Brain microvascular endothelial cell (primary cell): ENCODE measurements at regions not wholly inside any gene's neighbourhood (a gene's known extent, or its start where the extent isn't known, plus 50 kb on each side); places are given as distances from the start of the nearest gene placed in this dataset.

Source experiments
- DNase-seq: peaks from one replicate; pipeline ENCODE4 v3.0.0-alpha.2; 2020
- H3K27ac ChIP-seq: fragments of 250-450 bp; sonication (Bioruptor Pico); 2 replicates; pipeline ENCODE4 v1.5.1; 2020; ENCODE audit warnings: mild to moderate bottlenecking, moderate library complexity
- H3K27me3 ChIP-seq: fragments of 250-450 bp; sonication (Bioruptor Pico); replicated peaks from 2 replicates; pipeline ENCODE4 v1.5.1; 2020; ENCODE audit warnings: mild to moderate bottlenecking
- H3K36me3 ChIP-seq: fragments of 250-450 bp; sonication (Bioruptor Pico); replicated peaks from 2 replicates; pipeline ENCODE4 v1.5.1; 2020; ENCODE audit warnings: mild to moderate bottlenecking
- H3K4me3 ChIP-seq: 2 replicates; pipeline ENCODE4 v1.5.1; 2011; ENCODE audit warnings: low read depth, mild to moderate bottlenecking, control low read depth, low read length, moderate library complexity
- in situ Hi-C: cut with HindIII; loops from 2 replicates; pipeline ENCODE4 v1.10.0; 2017; ENCODE audit warnings: low sequenced_read_pairs, low pct_ligation_motif_present
- TF ChIP-seq, protein P1 (sequence below): IDR thresholded peaks from 2 replicates; pipeline ENCODE4 v1.5.1; 2011; ENCODE audit warnings: low read depth, mild to moderate bottlenecking, moderate library complexity, low read length, control low read depth, inconsistent platforms; ENCODE audit errors: missing control alignments

DNA sequence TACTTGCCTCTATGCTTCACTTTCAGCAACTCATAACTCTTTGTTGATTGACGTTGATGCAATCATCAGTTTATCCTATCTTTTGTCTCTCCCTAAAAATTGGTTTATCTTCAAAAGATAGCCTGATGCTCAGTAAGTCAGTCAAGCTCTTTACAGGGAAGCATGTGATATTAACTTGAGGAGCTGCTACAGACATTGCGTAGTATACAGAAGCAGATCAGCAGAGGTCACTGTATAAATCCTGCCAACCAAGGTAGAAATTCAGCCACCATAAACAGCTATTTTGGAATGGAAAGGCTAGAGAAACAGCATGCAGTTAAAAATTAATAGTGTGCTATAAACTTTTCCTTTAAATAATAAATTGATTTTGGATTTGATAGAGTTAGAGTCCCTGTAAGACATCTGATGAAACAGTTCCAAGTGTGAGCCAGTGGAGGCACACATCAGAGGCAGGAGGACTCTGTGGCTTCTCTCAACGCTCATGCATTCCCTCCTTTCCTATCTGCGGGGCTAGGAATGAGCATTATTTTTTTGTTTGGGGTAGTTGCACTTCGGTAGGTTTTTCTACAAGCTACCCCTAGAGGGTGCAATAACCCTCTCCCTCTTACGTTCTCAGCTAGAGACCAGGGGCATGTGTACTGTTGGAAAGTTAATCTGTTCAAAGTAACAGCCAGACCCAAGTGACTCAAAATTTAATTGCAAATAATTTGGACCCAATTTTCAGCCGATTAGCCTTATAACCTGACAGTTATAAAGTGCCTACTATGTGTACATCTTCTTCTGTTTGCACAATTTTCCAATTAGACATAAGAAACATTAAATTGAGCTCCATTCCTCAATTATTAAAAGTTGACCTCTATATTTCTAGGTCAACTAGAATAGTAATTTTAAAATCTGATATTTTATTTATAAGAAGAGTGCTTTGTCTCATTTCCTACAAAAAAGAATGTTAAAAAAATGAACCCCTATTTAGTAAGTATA, 647.7 kb upstream of the SOX9 start:
- no peak overlapping the region for H3K27ac ChIP-seq
- H3K27me3 ChIP-seq, result no peaks in the 10 kb centered on the region
- TF ChIP-seq, protein P1, sequence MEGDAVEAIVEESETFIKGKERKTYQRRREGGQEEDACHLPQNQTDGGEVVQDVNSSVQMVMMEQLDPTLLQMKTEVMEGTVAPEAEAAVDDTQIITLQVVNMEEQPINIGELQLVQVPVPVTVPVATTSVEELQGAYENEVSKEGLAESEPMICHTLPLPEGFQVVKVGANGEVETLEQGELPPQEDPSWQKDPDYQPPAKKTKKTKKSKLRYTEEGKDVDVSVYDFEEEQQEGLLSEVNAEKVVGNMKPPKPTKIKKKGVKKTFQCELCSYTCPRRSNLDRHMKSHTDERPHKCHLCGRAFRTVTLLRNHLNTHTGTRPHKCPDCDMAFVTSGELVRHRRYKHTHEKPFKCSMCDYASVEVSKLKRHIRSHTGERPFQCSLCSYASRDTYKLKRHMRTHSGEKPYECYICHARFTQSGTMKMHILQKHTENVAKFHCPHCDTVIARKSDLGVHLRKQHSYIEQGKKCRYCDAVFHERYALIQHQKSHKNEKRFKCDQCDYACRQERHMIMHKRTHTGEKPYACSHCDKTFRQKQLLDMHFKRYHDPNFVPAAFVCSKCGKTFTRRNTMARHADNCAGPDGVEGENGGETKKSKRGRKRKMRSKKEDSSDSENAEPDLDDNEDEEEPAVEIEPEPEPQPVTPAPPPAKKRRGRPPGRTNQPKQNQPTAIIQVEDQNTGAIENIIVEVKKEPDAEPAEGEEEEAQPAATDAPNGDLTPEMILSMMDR, result peak; percentile 78
- DNase-seq, result peak; percentile 16
- in situ Hi-C loops, result no loop called here
- no peaks in the 10 kb centered on the region for H3K36me3 ChIP-seq
- no peak overlapping the region for H3K4me3 ChIP-seq

DNA sequence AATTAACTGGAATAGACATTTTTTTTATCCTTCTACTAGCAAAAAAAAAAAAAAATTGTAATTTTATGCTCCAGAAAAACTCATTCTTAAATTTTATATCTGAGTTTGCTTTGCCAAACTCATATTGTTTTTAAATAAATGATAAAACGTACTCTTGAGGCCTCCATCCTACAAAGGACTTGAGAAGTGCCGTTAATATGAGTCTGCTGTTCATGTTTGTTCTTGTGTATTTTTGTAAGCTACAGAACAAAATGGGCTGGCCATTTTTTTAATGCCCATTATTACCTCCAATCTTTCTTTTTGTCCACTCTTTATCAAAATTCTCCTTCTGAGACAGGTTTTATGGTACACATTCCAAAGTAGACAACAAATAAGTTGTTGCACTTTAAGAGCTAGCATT, 643.5 kb upstream of the SOX9 start:
- H3K27me3 ChIP-seq, result no peaks in the 10 kb centered on the region
- no peak for DNase-seq
- no peak overlapping the region for H3K4me3 ChIP-seq
- in situ Hi-C loops, result no loop called here
- TF ChIP-seq, protein P1, result no peak
- no peak overlapping the region for H3K27ac ChIP-seq
- H3K36me3 ChIP-seq, result no peaks in the 10 kb centered on the region

DNA sequence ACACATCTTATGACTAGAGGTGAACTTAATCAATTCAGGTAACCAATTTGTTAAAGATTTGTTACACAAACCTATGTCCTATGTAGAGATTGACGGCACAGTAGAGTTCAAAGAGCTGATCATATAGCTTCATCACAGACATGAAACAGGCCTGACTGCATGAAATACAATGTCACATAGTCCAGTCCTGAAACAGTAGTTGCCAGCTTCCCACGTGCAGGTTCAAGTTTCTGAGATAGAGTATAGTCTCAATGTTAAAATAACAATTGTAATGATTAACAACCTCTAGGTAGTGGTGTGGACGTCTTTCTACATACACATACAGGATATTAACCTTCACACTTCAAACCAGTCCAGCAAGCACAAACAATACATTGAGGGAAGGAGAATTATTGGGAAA, 640.7 kb upstream of the SOX9 start:
- no peaks in the 10 kb centered on the region for H3K27me3 ChIP-seq
- in situ Hi-C loops, result no loop called here
- H3K27ac ChIP-seq, result no peak overlapping the region
- DNase-seq, result no peak
- no peak overlapping the region for H3K4me3 ChIP-seq
- TF ChIP-seq, protein P1, result no peak
- no peaks in the 10 kb centered on the region for H3K36me3 ChIP-seq

DNA sequence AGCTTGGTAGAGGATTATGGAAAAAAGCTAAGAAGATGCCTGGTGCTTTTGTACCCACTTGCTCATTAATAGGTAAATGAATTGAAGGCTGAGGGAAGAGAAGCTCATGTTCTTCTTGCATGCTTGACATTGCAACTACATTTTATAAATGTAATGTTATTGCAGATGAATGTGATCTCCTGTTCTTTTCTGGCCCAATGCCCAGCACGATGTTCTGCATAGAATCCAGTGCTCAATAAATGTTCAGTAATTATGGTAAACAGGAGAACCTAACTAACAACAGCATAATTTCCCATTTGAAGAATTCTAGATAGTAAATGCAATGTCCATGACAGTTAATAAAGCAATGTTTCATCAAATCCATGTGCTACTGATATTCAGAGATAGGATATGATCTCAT, 638.2 kb upstream of the SOX9 start:
- H3K36me3 ChIP-seq, result no peaks in the 10 kb centered on the region
- no peaks in the 10 kb centered on the region for H3K27me3 ChIP-seq
- no peak overlapping the region for H3K4me3 ChIP-seq
- in situ Hi-C loops, result no loop called here
- TF ChIP-seq, protein P1, result no peak
- DNase-seq, result no peak
- no peak overlapping the region for H3K27ac ChIP-seq

DNA sequence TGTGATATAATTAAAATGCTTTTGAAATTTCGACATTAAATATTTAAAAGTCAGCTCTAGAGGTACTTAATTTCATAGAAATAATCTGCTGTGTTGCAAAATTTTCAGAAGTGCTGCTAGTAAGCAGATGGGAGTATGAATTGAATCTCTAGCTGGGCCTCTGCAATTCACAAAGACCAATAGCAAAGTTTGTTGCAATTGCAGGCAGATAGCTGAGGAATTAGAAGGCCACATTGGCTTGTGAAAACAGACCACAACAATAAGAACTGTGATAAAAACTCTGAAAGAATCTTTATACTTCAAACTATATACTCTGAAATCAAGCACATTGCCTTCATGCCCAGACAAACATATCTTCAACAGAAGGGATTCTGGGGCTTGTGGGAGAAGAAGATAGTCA, 636.3 kb upstream of the SOX9 start:
- no peaks in the 10 kb centered on the region for H3K36me3 ChIP-seq
- no peak overlapping the region for H3K27ac ChIP-seq
- in situ Hi-C loops, result no loop called here
- DNase-seq, result no peak
- TF ChIP-seq, protein P1, result no peak
- no peak overlapping the region for H3K4me3 ChIP-seq
- H3K27me3 ChIP-seq, result no peaks in the 10 kb centered on the region

DNA sequence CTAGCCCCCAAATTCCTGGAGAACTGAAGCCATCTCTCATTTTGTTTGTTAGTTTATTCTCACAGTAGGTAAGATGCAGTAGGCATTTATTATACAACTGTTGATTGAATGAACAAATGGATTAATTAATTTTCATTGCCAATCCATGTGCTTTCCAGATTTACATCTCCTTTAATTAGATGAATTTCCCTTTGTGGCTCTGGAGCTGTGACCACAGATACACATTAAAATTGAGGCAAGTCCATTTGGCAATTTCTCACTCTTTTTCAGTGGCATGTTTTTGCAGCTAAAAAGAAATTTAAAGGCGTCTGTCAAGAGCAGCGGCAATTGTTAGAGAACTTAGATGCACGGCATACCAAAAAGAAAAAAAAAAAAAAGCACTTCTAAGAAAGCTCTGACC, 635.4 kb upstream of the SOX9 start:
- in situ Hi-C loops, result no loop called here
- Histone ChIP-seq H3K4me3 (no peak overlapping the region), H3K36me3 (no peaks in the 10 kb centered on the region), H3K27me3 (no peaks in the 10 kb centered on the region), H3K27ac (no peak overlapping the region)
- TF ChIP-seq, protein P1, result no peak
- DNase-seq, result no peak
